ENCODE measurements at regions not wholly inside any gene's neighbourhood (a gene's known extent, or its start where the extent isn't known, plus 50 kb on each side); places are given as distances from the start of the nearest gene placed in this dataset.

DNA sequence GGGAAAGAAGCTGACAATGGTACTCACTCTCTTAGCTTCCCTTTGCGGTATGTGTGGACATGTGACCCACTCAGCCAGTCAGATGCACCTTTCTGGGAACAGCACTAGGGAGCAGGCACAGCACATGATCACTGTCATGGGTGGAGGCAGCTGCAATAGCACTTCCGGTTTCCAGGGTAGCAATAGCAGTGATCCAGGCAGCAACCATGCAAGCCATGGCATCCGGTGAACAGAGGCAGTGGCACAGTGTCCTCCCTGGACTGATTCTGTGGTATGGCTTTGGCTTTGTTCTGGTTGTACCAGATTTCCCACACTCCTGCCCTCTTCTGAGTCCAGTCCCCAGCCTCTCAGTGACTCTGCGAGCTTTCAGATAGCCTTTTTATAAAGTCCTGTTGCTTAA, 86.8 kb upstream of the NAMPT start:
- Histone ChIP-seq H3K36me3 (ENCODE audit: control insufficient read depth, insufficient read depth, low read length) (no peaks in the 10 kb centered on the region), H3K27me3 (ENCODE audit: control insufficient read depth, insufficient read depth, low read length) (no peaks in the 10 kb centered on the region), H3K4me3 (ENCODE audit: low read depth, low read length) (no peak overlapping the region)
- DNase-seq (ENCODE audit: low read depth) (no peak), FAIRE-seq (peak; percentile 50)
- TF ChIP-seq, protein P1, sequence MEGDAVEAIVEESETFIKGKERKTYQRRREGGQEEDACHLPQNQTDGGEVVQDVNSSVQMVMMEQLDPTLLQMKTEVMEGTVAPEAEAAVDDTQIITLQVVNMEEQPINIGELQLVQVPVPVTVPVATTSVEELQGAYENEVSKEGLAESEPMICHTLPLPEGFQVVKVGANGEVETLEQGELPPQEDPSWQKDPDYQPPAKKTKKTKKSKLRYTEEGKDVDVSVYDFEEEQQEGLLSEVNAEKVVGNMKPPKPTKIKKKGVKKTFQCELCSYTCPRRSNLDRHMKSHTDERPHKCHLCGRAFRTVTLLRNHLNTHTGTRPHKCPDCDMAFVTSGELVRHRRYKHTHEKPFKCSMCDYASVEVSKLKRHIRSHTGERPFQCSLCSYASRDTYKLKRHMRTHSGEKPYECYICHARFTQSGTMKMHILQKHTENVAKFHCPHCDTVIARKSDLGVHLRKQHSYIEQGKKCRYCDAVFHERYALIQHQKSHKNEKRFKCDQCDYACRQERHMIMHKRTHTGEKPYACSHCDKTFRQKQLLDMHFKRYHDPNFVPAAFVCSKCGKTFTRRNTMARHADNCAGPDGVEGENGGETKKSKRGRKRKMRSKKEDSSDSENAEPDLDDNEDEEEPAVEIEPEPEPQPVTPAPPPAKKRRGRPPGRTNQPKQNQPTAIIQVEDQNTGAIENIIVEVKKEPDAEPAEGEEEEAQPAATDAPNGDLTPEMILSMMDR (IDR thresholded peaks at IDR 0.05; ENCODE audit: insufficient read depth, low read length, severe bottlenecking) = no peak

DNA sequence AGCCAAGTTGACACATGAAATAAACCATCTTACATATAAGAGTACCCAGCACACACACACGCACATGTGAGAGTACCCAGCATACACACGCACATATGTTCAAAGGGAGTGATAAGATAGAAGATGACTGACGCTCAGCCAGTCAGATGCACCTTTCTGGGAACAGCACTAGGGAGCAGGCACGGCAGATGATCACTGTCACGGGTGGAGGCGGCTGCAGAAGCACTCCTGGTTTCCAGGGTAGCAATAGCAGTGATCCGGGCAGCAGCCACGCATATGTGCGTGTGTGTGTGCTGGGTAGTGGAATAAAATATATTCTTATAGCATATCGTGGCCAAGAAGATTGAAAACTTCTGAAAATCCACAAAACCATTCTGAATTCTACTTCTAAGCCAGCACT, 85.8 kb upstream of the NAMPT start:
- DNase-seq (ENCODE audit: low read depth) = no peak
- no peak overlapping the region for H3K4me3 ChIP-seq (ENCODE audit: low read depth, low read length)
- no peaks in the 10 kb centered on the region for H3K36me3 ChIP-seq (ENCODE audit: control insufficient read depth, insufficient read depth, low read length)
- H3K27me3 ChIP-seq (ENCODE audit: control insufficient read depth, insufficient read depth, low read length) = no peaks in the 10 kb centered on the region
- no peak for FAIRE-seq
- TF ChIP-seq, protein P1 (IDR thresholded peaks at IDR 0.05; ENCODE audit: insufficient read depth, low read length, severe bottlenecking) = no peak

DNA sequence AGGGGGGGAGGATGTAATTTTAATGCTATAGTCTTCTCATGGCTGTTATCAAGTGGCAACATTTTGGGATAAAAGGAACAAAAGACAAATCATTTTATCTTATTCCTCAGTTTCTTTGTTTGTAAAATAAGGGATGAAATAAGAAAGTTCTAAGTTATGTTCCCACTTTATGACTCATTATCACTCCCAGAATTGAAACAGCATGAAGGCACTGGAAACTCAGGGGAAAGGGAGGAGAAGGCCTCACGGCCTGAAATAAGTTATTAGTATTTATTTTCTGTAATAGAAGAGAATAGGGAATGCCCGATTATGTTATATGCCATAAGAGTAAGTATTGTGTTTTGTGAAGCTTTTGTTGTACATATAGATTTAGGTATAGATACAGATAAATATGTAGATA, 85.0 kb upstream of the NAMPT start:
- no peak for DNase-seq (ENCODE audit: low read depth)
- Histone ChIP-seq H3K36me3 (ENCODE audit: control insufficient read depth, insufficient read depth, low read length) (no peaks in the 10 kb centered on the region), H3K27me3 (ENCODE audit: control insufficient read depth, insufficient read depth, low read length) (no peaks in the 10 kb centered on the region), H3K4me3 (ENCODE audit: low read depth, low read length) (no peak overlapping the region)
- no peak for FAIRE-seq
- TF ChIP-seq, protein P1 (IDR thresholded peaks at IDR 0.05; ENCODE audit: insufficient read depth, low read length, severe bottlenecking) = no peak

DNA sequence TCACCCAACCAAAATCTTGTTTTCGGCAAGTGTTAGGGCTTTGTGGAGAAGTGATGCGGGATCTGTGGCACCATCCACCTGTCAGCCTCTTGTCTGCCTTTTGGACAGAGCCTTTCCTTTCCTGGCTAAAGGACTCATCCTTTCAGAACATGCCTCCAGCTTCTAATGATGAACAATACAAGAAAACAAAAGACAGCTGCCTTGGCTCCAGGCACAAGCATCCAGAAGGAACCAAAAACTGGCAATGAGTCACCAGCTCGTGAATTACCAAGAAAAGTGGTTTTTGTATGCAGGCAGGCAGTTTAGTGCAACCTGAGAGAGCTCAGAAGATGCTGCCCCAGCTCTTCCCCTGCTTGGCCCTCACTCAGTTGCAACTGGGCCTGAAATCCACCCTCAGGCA, 84.6 kb upstream of the NAMPT start:
- H3K4me3 ChIP-seq (ENCODE audit: low read depth, low read length) = no peak overlapping the region
- FAIRE-seq (no peak), DNase-seq (ENCODE audit: low read depth) (peak; percentile 72)
- TF ChIP-seq, protein P1 (IDR thresholded peaks at IDR 0.05; ENCODE audit: insufficient read depth, low read length, severe bottlenecking) = no peak
- no peaks in the 10 kb centered on the region for H3K36me3 ChIP-seq (ENCODE audit: control insufficient read depth, insufficient read depth, low read length)
- no peaks in the 10 kb centered on the region for H3K27me3 ChIP-seq (ENCODE audit: control insufficient read depth, insufficient read depth, low read length)

DNA sequence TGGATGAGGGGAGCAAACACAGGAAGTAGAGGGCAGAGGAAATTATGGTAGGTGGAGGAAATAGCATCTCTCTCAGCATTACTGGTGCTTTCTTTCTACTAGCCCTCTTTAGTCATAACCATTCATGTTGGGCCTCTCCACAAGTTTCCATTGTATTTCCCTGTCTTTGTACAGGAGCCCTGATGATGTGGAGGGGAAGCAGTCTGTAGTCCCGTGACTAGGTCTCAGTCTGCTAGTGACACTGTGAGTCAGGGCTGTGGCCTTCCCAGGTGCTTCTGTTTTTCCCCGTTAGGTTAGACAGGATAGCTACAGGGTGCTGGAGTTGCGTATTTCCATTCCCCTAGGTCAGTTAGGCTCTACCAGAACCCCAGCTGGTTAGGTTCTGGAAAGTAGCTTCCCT, 82.9 kb upstream of the NAMPT start:
- FAIRE-seq = no peak
- TF ChIP-seq, protein P1 (IDR thresholded peaks at IDR 0.05; ENCODE audit: insufficient read depth, low read length, severe bottlenecking) = no peak
- DNase-seq (ENCODE audit: low read depth) = no peak
- H3K27me3 ChIP-seq (ENCODE audit: control insufficient read depth, insufficient read depth, low read length) = no peaks in the 10 kb centered on the region
- H3K4me3 ChIP-seq (ENCODE audit: low read depth, low read length) = no peak overlapping the region
- no peaks in the 10 kb centered on the region for H3K36me3 ChIP-seq (ENCODE audit: control insufficient read depth, insufficient read depth, low read length)

DNA sequence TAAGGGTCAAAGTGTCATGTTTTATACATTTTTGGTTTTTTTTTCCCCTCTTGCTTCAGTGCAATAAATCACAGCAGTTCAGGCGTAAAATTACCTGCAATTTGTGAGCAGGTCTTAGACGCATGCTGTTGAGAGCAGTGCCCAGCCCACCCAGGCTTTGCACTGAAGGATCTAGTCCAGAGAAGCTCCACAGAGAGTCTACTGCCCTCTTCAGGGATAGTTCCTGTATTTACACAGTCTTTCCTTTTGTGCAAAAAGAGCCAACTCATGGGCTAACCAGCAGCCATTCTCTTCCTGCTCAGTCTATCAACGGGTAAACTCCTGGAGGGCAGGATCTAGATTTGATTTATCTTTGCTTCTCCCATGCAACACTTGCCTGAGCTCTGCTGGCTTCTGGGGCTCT, 82.2 kb upstream of the NAMPT start:
- DNase-seq (ENCODE audit: low read depth) (peak; percentile 42), FAIRE-seq (no peak)
- TF ChIP-seq, protein P1 (IDR thresholded peaks at IDR 0.05; ENCODE audit: insufficient read depth, low read length, severe bottlenecking) = peak; percentile 51

More for the DNA sequence above, 82.2 kb upstream of the NAMPT start:
- Histone ChIP-seq H3K36me3 (ENCODE audit: control insufficient read depth, insufficient read depth, low read length) (no peaks in the 10 kb centered on the region), H3K27me3 (ENCODE audit: control insufficient read depth, insufficient read depth, low read length) (no peaks in the 10 kb centered on the region), H3K4me3 (ENCODE audit: low read depth, low read length) (no peak overlapping the region)
